MCF 10A (cell line): ENCODE measurements at regions not wholly inside any gene's neighbourhood (a gene's known extent, or its start where the extent isn't known, plus 50 kb on each side); places are given as distances from the start of the nearest gene placed in this dataset.
A peak's percentile ranks its signal among the peaks of the same experiment; 100 is the strongest.

Experiments used
- BruUV-seq: library from RNA; stranded (reverse); fragments of 400-500 nt; replicated peaks from 2 replicates; lab custom pipeline; 2021; lab: Mats Ljungman, UMichigan
- CTCF ChIA-PET: fragments of 300-600 bp; sonication (Branson Sonifier 250); formaldehyde crosslinking; extraction: SDS; loops from one replicate; lab custom pipeline; 2021; ENCODE audit warnings: antibody characterized with exemption, inconsistent platforms; lab: Yijun Ruan, JAX
- POLR2A ChIA-PET: fragments of 300-600, 350-650 bp; sonication (Branson Sonifier 250); formaldehyde crosslinking; extraction: SDS; loops from one replicate; lab custom pipeline; 2020; ENCODE audit warnings: antibody characterized with exemption, inconsistent platforms; lab: Yijun Ruan, JAX
- DNase-seq: peaks from one replicate; pipeline ENCODE4 v3.0.0-alpha.2; 2018; ENCODE audit not compliant: unreplicated experiment
- H3K27ac Mint-ChIP-seq: one replicate; pipeline ENCODE4 v1.8.0; 2022; ENCODE audit warnings: mild to moderate bottlenecking, low read depth, mixed read lengths; ENCODE audit not compliant: unreplicated experiment
- H3K27me3 Mint-ChIP-seq: one replicate; pipeline ENCODE4 v1.8.0; 2022; ENCODE audit warnings: mixed read lengths; ENCODE audit not compliant: insufficient read depth, unreplicated experiment
- H3K36me3 Mint-ChIP-seq: one replicate; pipeline ENCODE4 v1.8.0; 2022; ENCODE audit warnings: mild to moderate bottlenecking, moderate library complexity, mixed read lengths; ENCODE audit not compliant: insufficient read depth, unreplicated experiment
- H3K4me1 Mint-ChIP-seq: one replicate; pipeline ENCODE4 v1.8.0; 2022; ENCODE audit warnings: mixed read lengths; ENCODE audit not compliant: insufficient read depth, unreplicated experiment
- H3K4me3 Mint-ChIP-seq: one replicate; pipeline ENCODE4 v1.8.0; 2022; ENCODE audit warnings: mild to moderate bottlenecking, moderate library complexity, mixed read lengths; ENCODE audit not compliant: unreplicated experiment
- H3K9me3 Mint-ChIP-seq: one replicate; pipeline ENCODE4 v1.8.0; 2022; ENCODE audit warnings: mixed read lengths; ENCODE audit not compliant: unreplicated experiment
- CTCF ChIP-seq: fragments of 200-600 bp; IDR thresholded peaks from one replicate; pipeline ENCODE4 v1.8.0; 2022; ENCODE audit warnings: antibody characterized with exemption, mild to moderate bottlenecking; ENCODE audit not compliant: unreplicated experiment
- intact Hi-C: fragments of 100-400 bp; cut with micrococcal nuclease; formaldehyde crosslinking; loops from 2 replicates; pipeline ENCODE4 v1.14.1; 2022

- ChIA-PET POLR2A (interaction anchor here (0.8 to 3.4 kb wide), 10 partner anchors 9 to 429 kb away, joined by 3 to 17 read pairs (median 4); no protein-coding TSS in a partner anchor), CTCF (interaction anchor here (1.5 to 1.9 kb wide), 2 partner anchors 15 to 426 kb away, joined by 3 to 8 read pairs; no protein-coding TSS in a partner anchor)
- no TSS peak for BruUV-seq
- H3K27ac Mint-ChIP-seq = peak overlapping the region; percentile 7
- no peaks in the 10 kb centered on the region for H3K9me3 Mint-ChIP-seq
- no peak overlapping the region for H3K4me3 Mint-ChIP-seq
- peaks cover 23% of the 10 kb centered on the region for H3K4me1 Mint-ChIP-seq
- peak; percentile 53 for DNase-seq
- intact Hi-C loops = no loop called here
- peaks cover 17% of the 10 kb centered on the region for H3K27me3 Mint-ChIP-seq
- TF ChIP-seq CTCF = no peak
- no peaks in the 10 kb centered on the region for H3K36me3 Mint-ChIP-seq
These were observed 65.8 kb downstream of the RHOU start for GRCh38 chr1:228801068-228801467.

- intact Hi-C loops = no loop called here
These were observed 67.3 kb downstream of the RHOU start for GRCh38 chr1:228802386-228803220.

GRCh38 chr1:228803421-228803820, 68.1 kb downstream of the RHOU start:
- Mint-ChIP-seq H3K4me3 (no peak overlapping the region), H3K4me1 (peaks cover 23% of the 10 kb centered on the region), H3K27me3 (peaks cover 18% of the 10 kb centered on the region), H3K27ac (no peak overlapping the region), H3K36me3 (no peaks in the 10 kb centered on the region), H3K9me3 (no peaks in the 10 kb centered on the region)
- no peak for TF ChIP-seq CTCF
- CTCF ChIA-PET = interaction anchor here (1.2 to 1.6 kb wide), 2 partner anchors 24 to 69 kb away, joined by 4 to 6 read pairs; no protein-coding TSS in a partner anchor
- DNase-seq = no peak
- BruUV-seq = no TSS peak
- POLR2A ChIA-PET = interaction anchor here (0.7 to 1.7 kb wide), 8 partner anchors 12 to 100 kb away, joined by 3 to 17 read pairs (median 5); no protein-coding TSS in a partner anchor
- intact Hi-C loops = no loop called here

More at GRCh38 chr1:228802386-228803220, 67.3 kb downstream of the RHOU start:
- no TSS peak for BruUV-seq
- ChIA-PET CTCF (interaction anchor here (0.7 to 1.9 kb wide), 5 partner anchors 24 to 454 kb away, joined by 3 to 8 read pairs (median 4); no protein-coding TSS in a partner anchor), POLR2A (interaction anchor here (0.7 to 3.4 kb wide), 15 partner anchors 12 to 427 kb away, joined by 3 to 17 read pairs (median 4); no protein-coding TSS in a partner anchor)
- H3K4me3 Mint-ChIP-seq = no peak overlapping the region
- H3K27me3 Mint-ChIP-seq = peaks cover 18% of the 10 kb centered on the region
- peak; percentile 33 for DNase-seq
- no peaks in the 10 kb centered on the region for H3K36me3 Mint-ChIP-seq
- peaks cover 23% of the 10 kb centered on the region for H3K4me1 Mint-ChIP-seq
- H3K27ac Mint-ChIP-seq = no peak overlapping the region
- no peak for TF ChIP-seq CTCF
- H3K9me3 Mint-ChIP-seq = no peaks in the 10 kb centered on the region

GRCh38 chr1:228804173-228804572, 68.9 kb downstream of the RHOU start:
- H3K4me3 Mint-ChIP-seq = no peak overlapping the region
- POLR2A ChIA-PET = interaction anchor here (0.9 to 1.2 kb wide), 3 partner anchors 13 to 41 kb away, joined by 3 to 6 read pairs (median 3); no protein-coding TSS in a partner anchor
- CTCF ChIA-PET = interaction anchor here (1.2 to 1.7 kb wide), 2 partner anchors 69 to 451 kb away, joined by 4 to 6 read pairs; no protein-coding TSS in a partner anchor
- BruUV-seq = no TSS peak
- H3K4me1 Mint-ChIP-seq = peaks cover 25% of the 10 kb centered on the region
- no peaks in the 10 kb centered on the region for H3K9me3 Mint-ChIP-seq
- H3K36me3 Mint-ChIP-seq = no peaks in the 10 kb centered on the region
- H3K27me3 Mint-ChIP-seq = peaks cover 18% of the 10 kb centered on the region
- TF ChIP-seq CTCF = no peak
- intact Hi-C loops = no loop called here
- no peak for DNase-seq
- H3K27ac Mint-ChIP-seq = no peak overlapping the region
